GM19463 (cell line): ENCODE measurements at regions not wholly inside any gene's neighbourhood (a gene's known extent, or its start where the extent isn't known, plus 50 kb on each side); places are given as distances from the start of the nearest gene placed in this dataset.
A peak's percentile ranks its signal among the peaks of the same experiment; 100 is the strongest.
"Not testable (repeated sequence)": the region's sequence is repeated elsewhere in the genome, so short reads cannot be mapped to it uniquely, and the experiment has no call there.

ENCODE experiments used
- ATAC-seq: cut with Tn5 transposase; IDR thresholded peaks from one replicate; pipeline ENCODE4 v1.9.1; 2021; ENCODE audit warnings: mild to moderate bottlenecking, moderate library complexity; ENCODE audit not compliant: unreplicated experiment

DNA sequence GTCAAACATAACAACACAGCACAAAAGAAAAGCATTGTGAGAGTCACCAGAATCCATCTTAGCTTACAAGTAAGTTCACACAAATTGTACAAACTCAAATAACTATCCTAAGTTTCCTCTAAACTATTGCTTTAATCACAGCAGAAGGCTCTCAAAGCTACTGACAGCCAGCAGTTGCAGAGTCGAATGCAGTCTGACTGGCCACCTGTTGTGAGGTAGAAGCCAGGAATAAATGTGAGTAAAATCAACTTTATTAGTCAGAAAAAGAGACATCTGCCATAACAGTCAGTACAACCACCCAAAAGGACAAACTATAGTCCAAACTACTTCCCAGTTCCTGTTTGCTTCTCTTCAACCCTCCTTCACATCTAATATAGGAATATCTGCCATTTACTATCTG, 231.7 kb upstream of the USP15 start:
- ATAC-seq: no peak

DNA sequence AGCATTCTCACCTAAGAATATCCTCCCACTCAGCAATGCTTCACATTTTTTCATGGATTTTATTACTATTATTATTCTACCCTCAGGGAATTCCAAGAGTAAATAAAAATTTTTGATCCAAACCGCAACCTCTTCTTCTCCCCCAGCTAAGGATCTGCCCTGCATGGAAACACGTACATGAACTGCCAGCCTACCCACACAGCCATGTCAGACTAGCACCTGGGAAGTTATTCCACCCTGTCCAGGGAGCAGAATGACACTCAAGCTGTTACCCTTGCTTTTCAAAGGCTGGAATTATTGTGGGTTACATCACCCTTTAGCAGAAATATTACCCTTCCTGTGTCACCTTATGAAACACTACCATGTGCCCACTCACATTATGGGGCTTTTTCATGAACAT, 227.3 kb upstream of the USP15 start:
- no peak for ATAC-seq

DNA sequence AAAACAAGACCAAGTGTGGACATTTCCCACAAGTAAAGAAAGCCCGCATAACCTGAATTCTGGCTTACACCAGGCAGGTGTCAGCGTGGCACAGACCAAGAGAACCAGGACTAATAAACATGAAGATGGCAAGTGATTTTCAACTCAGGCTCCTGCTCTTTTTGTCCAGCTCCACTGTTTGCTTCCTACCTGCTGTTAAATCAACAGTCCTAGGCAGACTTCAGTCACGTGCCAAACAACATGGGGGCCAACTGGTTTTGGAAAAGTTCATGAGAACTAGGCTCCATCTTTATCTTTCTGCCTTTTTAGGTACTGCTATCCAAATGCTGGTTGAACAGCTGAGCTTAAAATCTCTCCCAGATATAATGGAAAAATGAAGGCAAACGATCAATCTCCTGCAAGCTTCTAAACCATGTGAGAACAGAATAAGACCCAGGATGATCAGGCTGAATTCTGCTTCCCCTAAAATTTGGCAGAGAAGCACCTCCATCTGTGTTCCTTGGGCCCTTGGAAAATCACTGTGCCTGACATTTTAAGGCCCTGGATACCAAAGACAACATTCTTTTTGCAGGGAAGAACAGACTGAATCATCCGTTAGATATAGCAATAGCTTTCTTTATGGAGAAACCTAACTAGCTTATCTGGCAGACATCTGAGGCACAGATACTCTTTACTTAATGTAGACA, 215.6 kb upstream of the USP15 start:
- no peak for ATAC-seq

DNA sequence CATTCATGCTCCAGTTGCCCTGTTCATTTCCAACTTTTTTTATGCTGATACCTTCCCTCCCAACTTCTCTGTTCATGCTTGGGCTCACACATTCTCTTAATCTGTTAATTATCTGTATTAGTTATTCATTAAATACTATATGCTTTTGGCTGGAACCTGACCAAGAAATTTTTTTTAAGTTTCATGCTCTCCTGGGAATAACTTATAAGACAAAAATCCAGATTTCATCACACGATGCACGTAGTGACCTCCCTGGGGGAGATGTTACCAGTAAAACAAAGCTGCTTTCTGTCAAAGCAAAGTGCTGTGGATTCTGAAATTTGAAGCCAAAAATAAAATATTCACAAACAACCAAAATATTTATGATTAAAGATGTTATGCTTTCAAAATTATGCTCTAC, 215.0 kb upstream of the USP15 start:
- no peak for ATAC-seq

DNA sequence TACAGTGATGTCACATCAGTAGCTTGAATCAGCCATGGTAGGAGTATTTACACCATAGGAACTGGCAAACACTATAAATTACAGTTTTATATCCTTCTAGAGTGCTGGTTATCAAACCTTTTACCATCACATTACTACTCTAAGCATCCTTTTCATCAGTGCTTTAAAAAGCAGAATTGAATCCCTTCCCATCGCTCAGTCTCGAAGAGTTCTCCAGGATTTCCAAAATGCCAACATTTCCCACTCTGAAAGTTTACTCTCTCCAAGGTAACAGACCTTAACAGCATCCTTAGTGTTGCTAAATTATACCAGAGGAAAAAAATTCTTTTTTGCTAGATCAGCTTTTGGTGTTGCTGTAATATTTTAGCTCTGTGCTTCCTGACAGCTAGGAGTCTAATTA, 209.4 kb upstream of the USP15 start:
- ATAC-seq: no peak

DNA sequence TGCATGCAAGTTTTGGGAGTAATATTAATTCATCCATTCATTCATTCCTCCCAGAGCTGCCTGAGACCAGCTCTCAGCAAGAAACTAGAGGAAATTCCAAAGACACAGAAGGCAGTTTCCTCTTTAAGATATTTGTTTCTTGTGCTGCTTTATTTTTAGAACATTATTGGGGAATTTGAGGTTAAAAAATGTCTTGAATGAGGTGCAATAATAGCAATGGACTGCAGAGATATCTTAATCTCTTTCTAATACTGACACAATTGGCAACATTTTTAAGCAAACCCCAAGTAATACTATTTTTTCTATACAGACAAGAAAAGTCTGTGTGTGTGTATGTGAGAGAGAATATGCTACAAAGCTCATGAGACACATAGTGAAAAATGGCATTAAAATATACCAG, 190.2 kb upstream of the USP15 start:
- ATAC-seq: no peak

DNA sequence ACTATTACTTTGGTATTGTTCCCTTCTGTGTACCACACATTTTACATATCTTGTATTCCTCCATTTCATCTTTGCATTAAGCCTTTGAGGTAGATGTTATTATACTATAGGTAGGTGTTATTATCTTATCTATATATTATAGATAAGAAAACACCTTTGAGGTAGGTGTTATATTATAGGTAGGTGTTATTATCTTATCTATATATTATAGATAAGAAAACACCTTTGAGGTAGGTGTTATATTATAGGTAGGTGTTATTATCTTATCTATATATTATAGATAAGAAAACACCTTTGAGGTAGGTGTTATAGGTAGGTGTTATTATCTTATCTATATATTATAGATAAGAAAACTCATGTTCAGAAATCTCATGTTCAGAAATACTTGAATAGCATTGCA, 187.0 kb upstream of the USP15 start:
- ATAC-seq: not testable (repeated sequence)

DNA sequence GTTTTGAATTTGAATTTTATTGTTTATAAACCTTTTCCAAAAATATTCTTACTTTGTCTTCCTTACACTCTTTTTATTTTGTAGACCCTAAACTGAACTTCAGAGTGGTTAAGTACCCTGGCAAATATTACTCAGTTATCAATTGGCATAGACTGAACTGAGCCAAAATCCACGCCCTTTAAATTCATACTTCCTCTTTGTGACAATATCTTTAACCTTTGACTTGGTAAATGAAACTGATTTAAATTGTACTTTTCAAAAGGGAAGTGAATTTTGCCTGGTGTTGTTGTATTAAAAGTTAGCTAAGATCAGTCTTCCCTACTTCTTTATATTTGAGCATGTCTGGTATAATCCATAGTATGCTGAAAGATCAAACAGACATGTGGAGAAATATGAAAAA, 184.3 kb upstream of the USP15 start:
- ATAC-seq: peak; percentile 54

DNA sequence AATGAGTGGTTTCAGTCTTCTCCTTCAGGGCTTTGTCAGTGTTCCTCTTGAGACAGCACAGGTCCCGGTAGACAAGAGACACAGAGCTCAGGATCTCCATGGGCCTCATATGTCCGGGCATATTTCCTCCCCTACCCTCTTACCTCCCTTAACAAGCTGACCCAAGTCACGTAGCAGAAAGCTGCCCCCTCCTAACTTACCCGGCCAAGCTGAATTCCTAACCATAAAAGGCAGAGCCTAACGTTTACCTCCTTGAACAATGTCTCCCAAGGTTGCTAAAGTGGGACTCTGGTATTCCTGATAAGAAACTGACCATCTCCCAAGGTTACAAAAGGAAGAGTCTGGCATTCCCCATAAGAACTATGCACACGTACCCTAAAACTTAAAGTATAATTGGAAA, 182.2 kb upstream of the USP15 start:
- ATAC-seq: no peak

DNA sequence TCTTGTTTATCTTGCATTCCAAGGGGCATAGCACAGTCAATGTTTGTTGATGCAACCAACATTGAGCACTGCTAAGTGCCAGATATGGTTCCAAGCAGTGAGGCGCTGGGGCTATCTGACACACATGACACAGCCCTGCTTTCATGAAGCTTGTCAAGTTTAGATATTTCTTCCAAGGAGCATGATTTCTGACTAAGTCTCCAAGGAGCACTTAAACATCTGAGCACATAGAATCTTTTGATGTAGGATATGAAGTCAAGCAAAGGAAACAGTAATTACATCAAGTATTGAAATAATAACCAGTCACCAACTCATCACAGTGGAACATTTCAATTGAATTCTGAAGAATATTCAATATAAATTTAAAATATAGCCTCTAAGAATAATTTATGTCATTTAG, 177.8 kb upstream of the USP15 start:
- ATAC-seq: no peak

DNA sequence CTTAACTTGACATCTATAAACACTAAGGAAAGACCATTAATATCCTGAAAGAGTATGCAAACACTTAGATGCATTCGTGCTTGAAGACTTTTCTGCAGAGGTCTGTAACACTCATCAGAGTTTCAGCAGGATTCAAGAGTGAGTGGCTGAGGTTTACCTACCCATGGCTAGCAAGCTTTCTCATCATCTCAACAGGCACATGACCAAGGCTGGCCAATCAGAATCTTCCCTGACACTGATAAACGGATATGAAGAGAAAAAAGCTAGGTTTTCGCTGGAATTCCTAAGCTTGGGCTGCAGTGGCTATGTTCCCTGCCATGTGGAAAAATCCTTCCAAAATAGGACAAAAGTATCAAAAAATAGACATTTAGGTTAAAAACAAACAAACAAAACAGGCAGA, 162.1 kb upstream of the USP15 start:
- ATAC-seq: no peak

DNA sequence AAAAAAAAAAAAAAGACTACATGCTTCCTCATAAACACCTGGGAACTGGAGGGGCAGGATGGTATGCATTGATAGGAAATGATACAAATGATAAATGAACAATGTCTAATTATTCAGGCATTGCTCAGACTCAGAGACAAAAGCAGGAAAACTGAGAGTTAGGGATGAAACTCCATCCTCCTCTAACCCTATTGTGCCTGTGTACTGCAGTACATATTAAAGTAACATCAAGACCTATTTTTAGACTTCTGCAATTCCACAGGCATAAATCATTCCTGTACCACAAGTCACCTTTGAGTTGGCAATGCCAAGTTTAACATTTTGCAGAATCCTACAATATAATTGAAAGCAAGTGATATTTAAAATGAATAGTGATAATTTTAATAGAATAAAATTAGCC, 156.5 kb upstream of the USP15 start:
- ATAC-seq: no peak

DNA sequence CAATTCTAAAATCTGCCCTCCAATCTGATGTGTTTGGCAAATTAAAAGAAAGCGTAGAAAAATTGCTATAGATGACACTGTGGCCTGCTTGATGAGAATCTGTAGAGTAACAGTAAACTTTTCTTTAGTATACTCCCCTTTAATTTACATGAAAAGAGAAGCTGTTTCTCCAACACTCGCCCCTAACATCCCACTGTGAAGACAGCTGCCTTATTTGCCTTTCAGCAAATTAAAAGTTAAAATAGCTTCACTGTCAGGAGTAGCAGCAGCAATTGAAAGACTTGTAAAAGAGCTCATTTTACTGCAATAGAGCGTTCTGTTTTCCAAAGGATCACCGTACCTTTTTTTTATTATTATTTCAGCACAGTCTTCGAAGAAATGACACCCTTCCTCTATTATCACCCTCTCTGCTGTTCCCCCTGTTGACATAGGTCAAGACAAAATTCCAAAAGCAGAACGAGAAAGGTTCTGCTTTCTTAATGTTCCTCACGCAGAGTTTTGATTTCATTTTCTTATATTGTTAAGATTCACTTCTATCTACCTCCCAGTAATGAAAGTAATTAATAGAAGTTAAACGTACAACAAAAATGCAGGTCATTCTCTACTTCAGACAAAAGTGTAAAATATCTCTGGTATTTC, 153.5 kb upstream of the USP15 start:
- no peak for ATAC-seq

DNA sequence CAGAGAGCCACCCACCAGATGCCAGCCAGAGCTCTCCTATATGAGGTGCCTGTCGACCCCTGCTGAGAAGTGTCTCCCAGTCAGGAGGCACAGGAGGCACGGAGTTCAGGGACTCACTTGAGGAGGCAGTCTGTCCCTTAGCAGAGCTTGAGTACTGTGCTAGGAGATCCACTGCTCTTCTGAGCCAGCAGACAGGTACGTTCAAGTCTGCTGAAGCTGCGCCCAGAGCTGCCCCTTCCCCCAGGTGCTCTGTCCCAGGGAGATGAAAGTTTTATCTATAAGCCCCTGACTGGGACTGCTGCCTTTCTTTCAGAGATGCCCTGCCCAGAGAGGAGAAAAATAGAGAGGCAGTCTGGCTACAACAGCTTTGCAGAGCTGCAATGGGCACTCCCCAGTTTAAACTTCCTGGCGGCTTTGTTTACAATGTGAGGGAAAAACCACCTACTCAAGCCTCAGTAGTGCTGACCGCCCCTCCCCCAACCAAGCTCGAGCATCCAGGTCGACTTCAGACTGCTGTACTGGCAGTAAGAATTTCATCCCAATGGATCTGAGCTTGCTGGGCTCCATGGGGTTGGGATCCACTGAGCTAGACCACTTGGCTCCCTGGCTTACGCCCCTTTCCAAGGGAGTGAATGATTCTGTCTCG, 146.7 kb upstream of the USP15 start:
- ATAC-seq: no peak

DNA sequence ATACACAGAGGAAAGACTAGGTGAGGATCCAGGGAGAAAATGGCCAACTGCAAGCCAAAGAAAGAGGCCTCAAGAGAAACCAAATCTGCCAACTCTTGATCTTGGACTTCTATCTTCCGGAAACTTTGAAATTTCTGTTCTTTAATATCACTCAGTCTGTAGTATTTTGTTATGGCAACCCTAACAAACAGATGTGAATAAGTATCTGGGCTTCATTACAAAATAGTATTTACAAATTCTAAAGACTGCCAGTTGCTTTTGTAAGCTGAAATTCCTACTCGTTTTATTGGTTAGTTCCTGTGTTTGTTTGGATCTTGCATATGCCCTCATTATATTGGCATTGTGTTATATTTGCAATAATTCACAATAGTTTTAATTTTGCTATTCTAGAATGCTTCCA, 143.2 kb upstream of the USP15 start:
- no peak for ATAC-seq

DNA sequence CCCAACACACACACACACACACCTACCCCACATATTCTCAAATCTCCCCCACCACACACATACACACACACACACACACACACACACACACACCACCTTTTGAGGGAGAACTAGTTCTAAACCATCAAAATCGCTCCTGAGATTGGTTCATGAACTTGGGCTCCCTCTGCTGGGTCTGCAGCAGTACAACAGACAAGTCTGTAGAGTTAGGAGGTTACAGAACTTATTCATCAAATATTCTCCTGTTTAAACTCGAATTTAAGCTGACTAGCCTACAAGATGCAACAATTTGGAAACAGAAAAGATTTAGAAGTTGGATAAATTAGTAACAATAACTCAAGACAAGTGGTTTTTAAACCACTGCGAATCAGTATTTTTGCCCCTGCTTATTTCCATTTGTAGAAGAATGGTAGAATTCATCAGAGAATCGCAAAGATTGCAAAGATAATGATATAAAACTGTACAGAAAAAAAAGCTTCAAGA, 136.4 kb upstream of the USP15 start:
- peak; percentile 87 for ATAC-seq

DNA sequence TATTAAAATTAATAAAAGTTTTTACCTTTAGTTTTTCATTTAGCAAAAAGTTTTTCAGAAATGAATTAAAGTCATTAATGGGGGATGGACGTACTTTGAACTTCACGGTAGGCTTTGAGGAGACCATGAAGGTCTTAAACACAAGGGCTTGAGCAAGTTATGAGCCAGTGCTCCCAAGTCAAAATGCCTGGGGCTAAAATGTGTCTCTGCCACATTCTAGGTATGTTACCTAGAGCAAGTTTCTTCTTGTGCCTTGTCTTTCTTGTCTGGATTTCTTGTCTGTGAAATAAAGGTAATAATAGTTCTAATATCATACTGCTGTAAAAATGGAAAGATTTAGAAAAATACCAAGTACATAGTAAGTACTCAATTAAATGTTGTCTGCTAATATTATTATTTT, 132.7 kb upstream of the USP15 start:
- ATAC-seq: no peak

DNA sequence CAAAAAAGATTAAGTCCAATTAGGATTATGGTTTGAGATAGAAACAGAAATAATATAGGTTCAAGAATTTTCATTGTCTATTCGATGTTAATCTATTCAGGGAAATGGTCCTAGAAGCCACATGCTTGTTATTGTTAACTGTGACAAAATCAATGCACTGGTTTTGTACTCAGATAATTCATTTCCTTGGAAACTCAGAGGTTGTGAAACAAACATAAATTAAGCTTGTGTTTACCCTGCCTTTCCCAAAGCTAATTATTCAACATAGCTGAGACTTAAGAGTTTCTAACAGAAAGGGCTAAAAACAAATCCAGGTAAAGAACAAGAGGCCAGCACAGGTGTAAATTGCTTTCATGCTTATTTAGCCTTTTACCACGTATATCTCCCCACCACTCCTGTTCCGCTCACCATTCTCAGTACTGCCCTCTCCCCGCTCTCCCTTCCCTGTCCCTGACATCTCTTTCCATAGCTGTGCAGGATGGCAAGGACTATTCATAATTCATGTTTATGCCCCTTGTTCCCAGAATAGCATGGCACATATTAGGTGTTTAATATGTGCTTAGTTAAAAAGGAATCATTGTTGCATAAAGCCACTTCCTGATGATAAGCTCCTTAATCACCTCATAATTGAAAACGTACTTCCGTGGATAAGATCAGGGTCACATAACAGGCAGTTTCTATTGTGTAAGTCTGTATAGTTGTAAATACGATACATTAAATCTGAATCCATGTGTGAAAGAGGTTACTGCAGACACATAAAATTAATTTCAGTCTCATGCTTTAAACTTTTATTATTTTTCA, 131.8 kb upstream of the USP15 start:
- no peak for ATAC-seq

DNA sequence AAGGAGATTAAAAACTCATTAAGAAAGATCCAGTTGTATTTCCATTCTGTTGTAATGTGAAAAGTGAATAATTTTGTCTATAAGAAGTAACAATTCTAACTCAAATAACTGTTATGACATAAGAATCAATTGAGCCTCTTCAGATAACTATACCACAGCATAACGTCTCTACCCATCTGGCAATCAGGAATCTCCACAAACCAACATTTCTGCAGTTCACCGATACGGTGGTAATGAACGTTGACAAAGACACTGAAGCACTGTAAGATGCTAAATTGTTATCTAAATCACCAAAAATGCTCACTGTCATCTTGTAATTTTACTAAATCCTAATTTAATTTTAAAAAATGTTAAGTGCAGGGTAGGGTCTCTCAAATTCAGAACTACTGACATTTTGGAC, 130.9 kb upstream of the USP15 start:
- no peak for ATAC-seq

DNA sequence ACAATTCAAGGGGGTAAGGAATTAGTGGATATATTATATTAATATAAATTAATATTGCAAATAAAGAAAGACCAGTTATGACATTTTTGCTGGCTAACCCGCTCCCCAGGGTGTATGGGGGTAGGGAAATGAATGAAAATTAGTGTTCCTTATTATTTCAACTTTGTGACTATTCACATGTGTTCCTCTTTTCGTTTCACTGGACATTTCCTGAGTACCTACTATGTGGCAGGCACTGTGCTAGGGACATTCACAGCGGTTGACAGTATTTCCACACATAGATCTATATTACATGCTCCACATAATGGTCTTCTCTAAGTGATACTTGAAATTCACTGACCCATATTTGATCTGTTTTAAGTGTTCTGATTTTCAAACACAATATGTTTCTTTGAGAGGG, 129.8 kb upstream of the USP15 start:
- ATAC-seq: no peak

DNA sequence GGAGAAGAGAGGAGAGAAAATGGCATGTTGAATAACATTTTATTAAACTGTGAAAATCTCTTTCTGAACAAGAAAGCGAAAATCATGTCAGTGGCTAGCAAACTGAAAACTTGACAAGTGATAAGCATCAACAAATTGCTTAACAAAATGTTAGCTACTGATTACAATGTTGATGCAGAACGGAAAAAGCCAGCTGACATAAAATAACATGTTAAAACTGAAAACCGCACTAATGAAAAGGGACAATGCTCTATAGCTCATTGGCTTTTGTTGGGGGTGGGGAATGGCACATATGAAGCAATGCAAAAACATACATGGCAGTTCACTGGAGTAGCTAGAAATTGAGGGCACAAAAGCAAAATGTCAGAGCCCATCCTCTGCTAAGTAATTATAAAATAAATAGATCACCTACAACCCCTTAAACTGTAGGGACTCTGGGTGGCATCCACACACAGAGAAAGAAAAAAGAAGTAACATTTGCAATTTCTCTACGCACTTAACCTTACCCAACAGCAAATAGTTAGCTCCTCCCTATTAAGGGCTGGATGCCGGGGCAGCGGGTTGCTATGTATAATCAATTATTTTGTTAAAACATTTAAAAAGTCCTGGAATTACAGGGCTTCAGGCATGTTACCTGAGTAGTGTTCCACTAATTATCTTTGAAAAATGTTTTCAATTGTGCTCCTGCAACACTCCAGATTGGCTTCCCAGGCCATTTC, 129.2 kb upstream of the USP15 start:
- no peak for ATAC-seq
